SK-N-SH (cell line): ENCODE measurements at regions not wholly inside any gene's neighbourhood (a gene's known extent, or its start where the extent isn't known, plus 50 kb on each side); places are given as distances from the start of the nearest gene placed in this dataset.

Experiments
- EP300 ChIP-seq, 2 experiments: IDR thresholded peaks; 2 replicates each; pipeline versions ENCODE4 v1.4.0 to v1.6.1; 2012; ENCODE audit warnings: borderline replicate concordance in 1 of 2, low read depth in 1 of 2, low read length in 1 of 2
- GABPA ChIP-seq: IDR thresholded peaks from 2 replicates; pipeline ENCODE4 v1.4.0; 2012; ENCODE audit warnings: low read depth, mild to moderate bottlenecking
- JUND ChIP-seq: IDR thresholded peaks from 2 replicates; pipeline ENCODE4 v1.4.0; 2012
- RAD21 ChIP-seq: IDR thresholded peaks from 2 replicates; pipeline ENCODE4 v1.6.1; 2012; ENCODE audit warnings: mild to moderate bottlenecking, low read length
- REST ChIP-seq: IDR thresholded peaks from 2 replicates; pipeline ENCODE4 v1.6.1; 2012; ENCODE audit warnings: mild to moderate bottlenecking, low read depth, low read length, moderate library complexity
- RFX5 ChIP-seq: IDR thresholded peaks from 2 replicates; pipeline ENCODE4 v1.6.1; 2012; ENCODE audit warnings: mild to moderate bottlenecking, improper control_type of control experiment, low read length
- SIN3A ChIP-seq: IDR thresholded peaks from 2 replicates; pipeline ENCODE4 v1.6.1; 2012; ENCODE audit warnings: low read depth, mild to moderate bottlenecking, low read length, moderate library complexity, borderline replicate concordance
- SMC3 ChIP-seq: IDR thresholded peaks from 2 replicates; pipeline ENCODE4 v1.6.1; 2012; ENCODE audit warnings: low read depth, low read length, improper control_type of control experiment
- USF2 ChIP-seq: fragments of 150-350 bp; IDR thresholded peaks from 2 replicates; pipeline ENCODE4 v1.6.1; 2017; ENCODE audit warnings: antibody characterized with exemption, low read length, low read depth, borderline replicate concordance
- TF ChIP-seq, protein P1 (sequence below): fragments of 200-600 bp; sonication (generic); IDR thresholded peaks from 2 replicates; pipeline ENCODE4 v1.6.1; 2017; ENCODE audit warnings: antibody characterized with exemption, mild to moderate bottlenecking, moderate library complexity

- TF ChIP-seq SMC3 = no peak
- TF ChIP-seq, protein P1, sequence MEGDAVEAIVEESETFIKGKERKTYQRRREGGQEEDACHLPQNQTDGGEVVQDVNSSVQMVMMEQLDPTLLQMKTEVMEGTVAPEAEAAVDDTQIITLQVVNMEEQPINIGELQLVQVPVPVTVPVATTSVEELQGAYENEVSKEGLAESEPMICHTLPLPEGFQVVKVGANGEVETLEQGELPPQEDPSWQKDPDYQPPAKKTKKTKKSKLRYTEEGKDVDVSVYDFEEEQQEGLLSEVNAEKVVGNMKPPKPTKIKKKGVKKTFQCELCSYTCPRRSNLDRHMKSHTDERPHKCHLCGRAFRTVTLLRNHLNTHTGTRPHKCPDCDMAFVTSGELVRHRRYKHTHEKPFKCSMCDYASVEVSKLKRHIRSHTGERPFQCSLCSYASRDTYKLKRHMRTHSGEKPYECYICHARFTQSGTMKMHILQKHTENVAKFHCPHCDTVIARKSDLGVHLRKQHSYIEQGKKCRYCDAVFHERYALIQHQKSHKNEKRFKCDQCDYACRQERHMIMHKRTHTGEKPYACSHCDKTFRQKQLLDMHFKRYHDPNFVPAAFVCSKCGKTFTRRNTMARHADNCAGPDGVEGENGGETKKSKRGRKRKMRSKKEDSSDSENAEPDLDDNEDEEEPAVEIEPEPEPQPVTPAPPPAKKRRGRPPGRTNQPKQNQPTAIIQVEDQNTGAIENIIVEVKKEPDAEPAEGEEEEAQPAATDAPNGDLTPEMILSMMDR = no peak
- no peak for TF ChIP-seq REST
- no peak for TF ChIP-seq USF2
- no peak for TF ChIP-seq GABPA
- TF ChIP-seq RFX5 = no peak
- TF ChIP-seq RAD21 = no peak
- TF ChIP-seq JUND = no peak
- no peak for TF ChIP-seq SIN3A
- TF ChIP-seq EP300 (IDR thresholded peaks at IDR 0.05; ENCODE audit: borderline replicate concordance in 1 of 2, low read depth in 1 of 2, low read length in 1 of 2) = no peak
Observed at GRCh38 chr2:121055088-121055487, 229.9 kb downstream of the TFCP2L1 start.
